ENCODE measurements at regions not wholly inside any gene's neighbourhood (a gene's known extent, or its start where the extent isn't known, plus 50 kb on each side); places are given as distances from the start of the nearest gene placed in this dataset.
"Not testable (repeated sequence)": the region's sequence is repeated elsewhere in the genome, so short reads cannot be mapped to it uniquely, and the experiment has no call there.

DNA sequence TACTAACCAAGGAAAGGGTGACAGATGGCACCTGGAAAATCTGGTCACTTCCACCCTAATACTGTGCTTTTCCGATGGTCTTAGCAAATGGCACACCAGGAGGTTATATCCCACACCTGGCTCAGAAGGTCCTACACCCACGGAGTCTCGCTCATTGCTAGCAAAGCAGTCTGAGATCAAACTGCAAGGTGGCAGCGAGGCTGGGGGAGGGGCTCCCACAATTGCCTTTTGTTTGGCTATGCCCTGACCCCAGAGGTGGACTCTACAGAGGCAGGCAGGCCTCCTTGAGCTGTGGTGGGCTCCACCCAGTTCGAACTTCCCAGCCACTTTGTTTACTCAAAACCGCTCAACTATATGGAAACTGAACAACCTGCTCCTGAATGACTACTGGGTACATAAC lies 50.3 kb upstream of the UGT2B15 start:
- CTCF ChIA-PET; H3K27ac ChIP-seq; POLR2A ChIA-PET (ENCODE audit: low non-redundant PET); DNase-seq (ENCODE audit: low spot score): not testable (repeated sequence)

DNA sequence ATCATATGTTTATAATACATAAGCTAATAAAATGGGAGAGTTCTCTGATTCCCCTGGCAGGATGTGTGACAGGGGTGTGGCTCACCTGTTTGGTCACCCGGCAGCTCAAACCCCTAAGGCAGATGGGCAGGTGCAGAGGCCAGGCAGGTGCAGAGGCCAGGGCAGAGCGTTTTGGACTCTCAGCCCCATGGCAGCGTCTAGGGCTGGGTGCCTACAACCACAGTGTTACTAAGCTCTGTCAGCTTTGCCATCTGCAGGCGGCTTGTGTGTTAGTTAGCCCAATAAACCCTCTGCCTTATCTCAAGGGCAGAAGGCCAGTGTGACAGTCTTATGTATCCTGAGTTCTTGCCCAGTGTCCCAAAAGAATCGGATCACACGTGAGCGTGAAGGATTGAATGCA lies 54.0 kb upstream of the UGT2B15 start:
- DNase-seq (ENCODE audit: low spot score) = no peak
- H3K27ac ChIP-seq = no peak overlapping the region
- POLR2A ChIA-PET (ENCODE audit: low non-redundant PET) = no interaction called here
- TF ChIP-seq, protein P1, sequence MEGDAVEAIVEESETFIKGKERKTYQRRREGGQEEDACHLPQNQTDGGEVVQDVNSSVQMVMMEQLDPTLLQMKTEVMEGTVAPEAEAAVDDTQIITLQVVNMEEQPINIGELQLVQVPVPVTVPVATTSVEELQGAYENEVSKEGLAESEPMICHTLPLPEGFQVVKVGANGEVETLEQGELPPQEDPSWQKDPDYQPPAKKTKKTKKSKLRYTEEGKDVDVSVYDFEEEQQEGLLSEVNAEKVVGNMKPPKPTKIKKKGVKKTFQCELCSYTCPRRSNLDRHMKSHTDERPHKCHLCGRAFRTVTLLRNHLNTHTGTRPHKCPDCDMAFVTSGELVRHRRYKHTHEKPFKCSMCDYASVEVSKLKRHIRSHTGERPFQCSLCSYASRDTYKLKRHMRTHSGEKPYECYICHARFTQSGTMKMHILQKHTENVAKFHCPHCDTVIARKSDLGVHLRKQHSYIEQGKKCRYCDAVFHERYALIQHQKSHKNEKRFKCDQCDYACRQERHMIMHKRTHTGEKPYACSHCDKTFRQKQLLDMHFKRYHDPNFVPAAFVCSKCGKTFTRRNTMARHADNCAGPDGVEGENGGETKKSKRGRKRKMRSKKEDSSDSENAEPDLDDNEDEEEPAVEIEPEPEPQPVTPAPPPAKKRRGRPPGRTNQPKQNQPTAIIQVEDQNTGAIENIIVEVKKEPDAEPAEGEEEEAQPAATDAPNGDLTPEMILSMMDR (conservative IDR thresholded peaks at IDR 0.05; ENCODE audit: low read depth) = no peak
- CTCF ChIA-PET = no interaction called here

DNA sequence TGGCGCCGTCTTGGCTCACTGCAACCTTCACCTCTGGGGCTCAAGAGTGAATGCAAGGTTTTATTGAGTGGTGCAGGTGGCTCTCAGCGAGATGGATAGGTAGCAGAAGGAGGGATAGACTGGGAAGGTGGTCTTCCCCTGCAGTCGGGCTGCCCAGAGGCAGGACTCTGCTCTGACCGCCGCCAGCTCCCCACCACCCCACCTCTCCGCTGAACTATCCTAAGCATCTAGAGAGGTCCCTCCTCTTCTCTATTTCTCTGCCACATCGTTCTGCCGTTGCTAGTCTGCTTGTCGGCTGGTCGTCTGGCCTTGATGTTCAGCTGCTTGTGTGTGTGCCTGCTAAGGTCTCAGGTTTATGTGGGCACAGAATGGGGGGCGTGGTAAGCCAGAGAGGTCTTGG lies 54.5 kb upstream of the UGT2B15 start:
- DNase-seq (ENCODE audit: low spot score) = no peak
- H3K27ac ChIP-seq = no peak overlapping the region
- ChIA-PET CTCF (interaction anchor here (0.5 kb wide), 1 partner anchor 1781 kb away, joined by 5 read pairs; no protein-coding TSS in a partner anchor), POLR2A (ENCODE audit: low non-redundant PET) (no interaction called here)
- TF ChIP-seq, protein P1 (conservative IDR thresholded peaks at IDR 0.05; ENCODE audit: low read depth) = no peak

DNA sequence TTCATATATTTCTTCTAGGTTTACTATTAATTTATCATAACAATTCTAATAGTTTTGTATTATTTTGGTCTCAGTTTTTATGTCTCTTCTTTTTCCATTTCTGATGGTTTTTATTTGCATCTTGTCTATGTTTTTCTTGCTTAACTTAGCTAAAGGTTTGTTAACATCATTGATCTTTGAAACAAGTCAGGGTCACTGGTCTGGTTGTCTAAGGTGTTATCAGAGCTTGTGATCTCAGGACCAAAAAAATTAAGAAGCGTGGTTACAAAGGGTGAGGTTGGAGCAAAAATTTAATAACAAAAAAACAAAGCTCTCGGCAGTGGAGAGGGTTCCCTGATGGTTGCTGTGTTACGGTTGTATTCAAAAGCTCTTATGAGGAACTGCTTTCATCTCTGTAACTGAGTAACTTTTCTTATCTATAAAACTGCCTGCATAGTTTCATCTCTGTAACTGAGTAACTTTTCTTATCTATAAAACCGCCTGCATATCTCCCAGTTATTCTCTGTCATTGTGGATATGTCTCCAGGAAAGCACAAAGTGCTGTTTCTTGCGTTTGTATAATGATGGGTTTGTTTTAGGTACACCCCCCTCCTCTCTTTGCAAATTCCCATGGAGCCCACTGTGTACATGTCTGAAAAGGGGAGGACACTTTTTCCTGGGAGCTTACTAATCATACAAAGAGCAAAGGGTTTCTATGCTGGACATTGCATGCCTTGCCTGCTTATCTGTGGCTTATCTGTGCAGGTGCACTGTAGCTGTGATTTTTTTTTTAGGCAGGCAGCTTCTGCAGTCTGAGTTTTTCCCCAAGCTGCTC lies 62.4 kb upstream of the UGT2B15 start:
- TF ChIP-seq, protein P1 (conservative IDR thresholded peaks at IDR 0.05; ENCODE audit: low read depth) = no peak
- H3K27ac ChIP-seq = no peak overlapping the region
- CTCF ChIA-PET = no interaction called here
- DNase-seq (ENCODE audit: low spot score) = no peak
- POLR2A ChIA-PET (ENCODE audit: low non-redundant PET) = no interaction called here

- ChIA-PET CTCF (no interaction called here), POLR2A (ENCODE audit: low non-redundant PET) (no interaction called here)
- DNase-seq (ENCODE audit: low spot score) = no peak
- TF ChIP-seq, protein P1 (conservative IDR thresholded peaks at IDR 0.05; ENCODE audit: low read depth) = no peak
- no peak overlapping the region for H3K27ac ChIP-seq
Measured at GRCh38 chr4:68734095-68734494, 63.6 kb upstream of the UGT2B15 start.

- ChIA-PET POLR2A (ENCODE audit: low non-redundant PET) (no interaction called here), CTCF (interaction anchor here (0.6 to 0.9 kb wide), 3 partner anchors 9 to 346 kb away, joined by 4 to 9 read pairs (median 5); no protein-coding TSS in a partner anchor)
- no peak for DNase-seq (ENCODE audit: low spot score)
- H3K27ac ChIP-seq = no peak overlapping the region
- TF ChIP-seq, protein P1 (conservative IDR thresholded peaks at IDR 0.05; ENCODE audit: low read depth) = no peak
Measured at GRCh38 chr4:68735106-68735505, 64.7 kb upstream of the UGT2B15 start.

GRCh38 chr4:68736813-68737212 lies 66.4 kb upstream of the UGT2B15 start:
- TF ChIP-seq, protein P1 (conservative IDR thresholded peaks at IDR 0.05; ENCODE audit: low read depth) = no peak
- POLR2A ChIA-PET (ENCODE audit: low non-redundant PET) = no interaction called here
- CTCF ChIA-PET = no interaction called here
- DNase-seq (ENCODE audit: low spot score) = no peak
- no peak overlapping the region for H3K27ac ChIP-seq

All from RWPE1 (cell line).